Suppressor macrophage treated with lipopolysaccharide for 4 hours (primary cell): ENCODE measurements at regions not wholly inside any gene's neighbourhood (a gene's known extent, or its start where the extent isn't known, plus 50 kb on each side); places are given as distances from the start of the nearest gene placed in this dataset.

Experiments used
- DNase-seq: peaks from one replicate; pipeline ENCODE4 v3.0.0-alpha.2; 2020

- no peak for DNase-seq
Observed at GRCh38 chr10:130894471-130894870, 417.1 kb downstream of the TCERG1L start.

DNA sequence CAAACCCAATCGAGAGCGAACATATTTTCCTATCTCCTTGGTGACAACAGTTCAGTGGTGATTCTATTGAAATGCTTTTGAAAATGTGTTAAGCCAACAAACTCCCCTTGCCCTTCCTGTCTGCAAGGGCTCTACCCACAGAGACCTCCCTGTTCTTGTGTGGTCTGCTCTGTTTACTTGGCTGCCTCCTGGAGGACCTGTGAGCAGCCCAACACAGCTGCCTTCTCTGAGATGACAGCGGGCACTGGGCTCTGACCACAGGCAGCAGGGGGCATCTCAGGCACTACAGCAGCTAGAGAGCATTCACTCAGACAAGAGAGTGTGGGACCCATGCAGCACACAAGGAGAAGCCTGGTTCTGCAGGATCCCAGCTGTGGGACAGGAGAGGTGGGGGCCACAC is 416.4 kb downstream of the TCERG1L start:
- no peak for DNase-seq

DNA sequence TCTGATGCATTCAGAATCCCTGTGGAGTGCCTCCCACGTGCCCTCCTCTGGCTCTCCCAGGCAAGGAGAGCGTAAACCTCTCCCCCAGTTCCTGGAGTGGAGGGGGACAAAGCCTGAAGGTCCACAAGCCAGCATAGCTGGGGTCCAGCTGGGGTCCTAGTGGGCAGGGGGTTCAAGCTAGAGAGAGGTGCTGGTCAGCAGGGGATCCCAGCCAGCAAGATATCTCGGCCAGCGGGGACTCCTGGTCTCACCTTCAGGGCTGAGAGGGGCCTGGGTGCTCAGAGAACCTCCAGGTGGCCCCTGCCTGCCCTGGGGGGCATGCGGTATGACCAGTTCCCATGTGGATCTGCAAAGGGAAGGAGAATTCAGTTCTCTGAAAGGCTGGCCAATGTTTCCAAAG is 413.7 kb downstream of the TCERG1L start:
- DNase-seq: no peak

GRCh38 chr10:130898381-130898780 is 413.1 kb downstream of the TCERG1L start:
- no peak for DNase-seq

DNA sequence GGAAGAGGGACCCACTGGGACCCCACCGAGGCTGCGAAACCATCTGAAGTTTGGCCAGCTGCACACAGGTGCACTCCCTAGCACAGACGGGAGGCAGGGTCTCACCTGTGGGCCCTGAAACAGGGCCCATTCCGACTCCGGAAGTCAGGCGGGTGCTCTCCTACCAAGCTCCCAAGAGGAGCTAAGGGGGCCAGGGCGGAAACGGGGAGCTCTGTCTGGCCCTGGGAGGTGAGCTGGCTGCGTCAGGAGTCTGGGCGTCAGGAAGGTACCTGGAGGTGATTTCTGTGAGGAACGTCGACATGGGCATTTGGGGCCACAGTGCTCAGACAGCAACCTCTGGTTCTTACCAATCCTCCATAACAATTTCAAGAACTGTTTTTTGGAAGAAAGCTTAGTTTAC is 411.7 kb downstream of the TCERG1L start:
- no peak for DNase-seq

DNA sequence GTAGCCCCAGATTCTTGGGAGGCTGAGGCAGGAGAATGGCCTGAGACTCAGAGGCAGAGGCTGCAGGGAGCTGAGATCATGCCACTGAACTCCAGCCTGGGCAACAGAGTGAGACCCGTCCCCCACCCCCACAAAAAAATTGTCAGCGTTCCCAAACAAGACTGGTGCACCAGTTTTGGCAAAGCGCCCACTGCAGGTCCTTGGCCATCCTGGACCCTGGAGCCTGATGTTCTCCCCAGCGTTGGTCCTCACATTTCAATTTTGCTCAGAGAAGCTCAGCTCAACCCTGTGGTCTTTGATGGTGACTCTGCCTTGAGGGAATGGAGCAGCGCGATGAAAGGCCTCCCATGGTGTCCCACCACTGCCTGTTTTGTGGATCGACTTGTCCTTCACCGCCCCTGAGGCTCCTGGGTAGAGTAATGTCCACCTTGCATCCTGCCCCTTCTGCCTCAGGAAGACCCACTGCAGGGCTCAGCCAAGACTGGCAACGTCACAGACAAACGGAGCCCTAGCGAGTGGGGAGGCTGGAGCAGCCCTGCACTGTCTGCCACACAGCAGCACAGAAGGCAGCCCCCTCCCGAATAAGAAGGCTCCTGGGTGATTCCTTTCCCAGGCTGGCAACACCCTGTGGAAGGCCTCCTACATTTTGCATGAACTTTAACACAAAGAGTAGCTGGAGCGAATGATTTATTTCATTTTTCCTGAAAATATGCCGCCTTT is 410.9 kb downstream of the TCERG1L start:
- DNase-seq: no peak

GRCh38 chr10:130901311-130902165 is 410.0 kb downstream of the TCERG1L start:
- DNase-seq: no peak

DNA sequence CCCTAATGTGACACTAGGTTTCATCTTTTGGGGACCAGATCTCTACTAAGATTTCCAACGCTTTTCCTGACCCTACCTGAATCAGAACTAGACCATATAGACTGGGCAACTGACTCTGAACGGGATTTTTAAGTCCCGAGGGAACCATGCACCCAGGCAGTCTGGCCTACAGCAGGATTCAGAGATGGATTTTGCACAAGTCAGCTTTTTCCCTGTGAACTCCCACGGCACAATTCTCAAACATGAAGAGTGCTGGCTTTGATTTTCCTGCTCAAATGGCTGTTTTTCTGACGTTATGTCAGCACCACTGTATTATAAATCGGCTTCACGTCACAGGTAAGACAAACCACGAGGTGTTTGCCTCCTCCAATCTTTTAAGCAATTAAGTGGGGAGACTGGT is 409.1 kb downstream of the TCERG1L start:
- DNase-seq: no peak

DNA sequence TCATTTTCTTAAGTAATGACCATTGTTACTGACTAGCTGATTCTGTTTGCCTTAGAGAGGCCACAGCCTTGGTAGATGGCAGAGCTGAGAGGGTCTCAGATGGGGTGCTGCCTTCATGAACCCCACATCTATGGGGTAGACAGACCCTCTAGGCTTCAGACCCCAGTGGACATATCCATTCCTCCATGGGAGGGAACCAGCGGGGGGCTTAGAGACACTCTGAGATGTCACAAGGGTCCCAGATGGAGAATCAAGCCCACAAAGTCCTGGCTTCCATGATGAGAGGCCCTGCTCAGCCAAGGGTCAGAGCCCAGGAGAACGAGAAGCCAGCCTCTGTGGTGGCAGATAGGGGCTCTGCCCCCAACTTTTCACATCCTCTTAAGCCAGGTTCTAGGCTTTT is 408.6 kb downstream of the TCERG1L start:
- DNase-seq: no peak

DNA sequence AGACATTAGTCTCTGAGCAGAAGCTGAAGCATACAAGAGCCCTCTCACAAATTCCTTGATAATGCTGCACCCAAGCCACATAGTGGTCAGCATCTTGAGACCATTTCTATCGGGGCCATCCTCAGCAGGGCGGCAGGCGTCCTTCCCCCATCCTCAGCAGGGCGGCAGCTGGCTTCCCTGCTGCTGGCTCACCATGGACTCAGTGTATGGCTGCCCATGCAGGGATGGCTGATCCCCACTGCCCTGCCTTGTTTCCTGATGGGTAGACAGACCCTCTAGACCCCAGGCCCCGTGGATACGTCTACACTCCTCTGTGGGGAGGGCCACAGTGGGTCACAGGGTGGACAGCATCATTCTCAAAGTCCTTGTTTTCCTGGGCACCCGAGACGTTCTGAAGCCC is 406.8 kb downstream of the TCERG1L start:
- no peak for DNase-seq

- DNase-seq: no peak
Observed at GRCh38 chr10:130905386-130905785, 406.1 kb downstream of the TCERG1L start.

- no peak for DNase-seq
Observed at GRCh38 chr10:130905921-130906320, 405.6 kb downstream of the TCERG1L start.

- DNase-seq: no peak
Observed at GRCh38 chr10:130910848-130911247, 400.7 kb downstream of the TCERG1L start.

- no peak for DNase-seq
Observed at GRCh38 chr10:130913844-130914243, 397.7 kb downstream of the TCERG1L start.

DNA sequence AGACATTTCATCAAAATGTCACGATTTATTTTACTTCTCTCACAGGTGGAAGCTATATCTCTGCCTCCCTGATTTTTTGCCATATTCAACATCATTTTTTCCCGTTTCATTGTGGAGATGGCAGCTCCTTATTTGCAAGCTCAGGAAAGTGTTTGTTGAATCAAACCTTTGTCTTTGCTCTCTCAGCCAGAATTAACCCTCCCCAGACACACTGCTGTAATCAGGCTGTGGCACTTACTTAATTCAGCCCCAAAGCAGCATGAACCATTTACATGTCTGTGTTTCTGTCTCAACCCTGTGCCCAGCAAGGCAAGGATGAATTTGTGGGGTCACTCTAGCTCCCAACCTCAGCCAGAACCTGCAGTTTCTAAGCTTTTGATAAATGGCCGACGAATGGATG is 397.2 kb downstream of the TCERG1L start:
- no peak for DNase-seq

DNA sequence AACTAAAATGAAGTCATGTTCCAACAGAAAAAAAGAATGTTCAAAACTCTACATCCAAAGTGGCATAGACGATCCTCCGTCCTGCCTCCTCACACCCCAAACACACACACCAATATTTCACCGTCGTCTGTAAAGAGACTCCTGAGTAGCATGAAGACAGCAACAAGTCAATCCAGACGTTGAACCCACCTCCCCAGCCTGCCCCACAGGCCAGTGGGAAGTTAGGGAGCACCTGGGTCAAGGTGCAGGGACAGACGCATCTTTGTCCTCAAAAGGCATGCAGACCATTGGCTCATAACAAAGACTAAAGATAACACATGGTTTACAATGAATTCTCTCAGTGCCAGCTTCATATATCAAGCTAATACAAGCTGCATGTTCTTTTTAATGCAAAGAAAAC is 396.5 kb downstream of the TCERG1L start:
- no peak for DNase-seq

- DNase-seq: no peak
Observed at GRCh38 chr10:130921461-130921860, 390.1 kb downstream of the TCERG1L start.

GRCh38 chr10:130921911-130922440 is 389.5 kb downstream of the TCERG1L start:
- no peak for DNase-seq

- no peak for DNase-seq
Observed at GRCh38 chr10:130923596-130923995, 387.9 kb downstream of the TCERG1L start.

DNA sequence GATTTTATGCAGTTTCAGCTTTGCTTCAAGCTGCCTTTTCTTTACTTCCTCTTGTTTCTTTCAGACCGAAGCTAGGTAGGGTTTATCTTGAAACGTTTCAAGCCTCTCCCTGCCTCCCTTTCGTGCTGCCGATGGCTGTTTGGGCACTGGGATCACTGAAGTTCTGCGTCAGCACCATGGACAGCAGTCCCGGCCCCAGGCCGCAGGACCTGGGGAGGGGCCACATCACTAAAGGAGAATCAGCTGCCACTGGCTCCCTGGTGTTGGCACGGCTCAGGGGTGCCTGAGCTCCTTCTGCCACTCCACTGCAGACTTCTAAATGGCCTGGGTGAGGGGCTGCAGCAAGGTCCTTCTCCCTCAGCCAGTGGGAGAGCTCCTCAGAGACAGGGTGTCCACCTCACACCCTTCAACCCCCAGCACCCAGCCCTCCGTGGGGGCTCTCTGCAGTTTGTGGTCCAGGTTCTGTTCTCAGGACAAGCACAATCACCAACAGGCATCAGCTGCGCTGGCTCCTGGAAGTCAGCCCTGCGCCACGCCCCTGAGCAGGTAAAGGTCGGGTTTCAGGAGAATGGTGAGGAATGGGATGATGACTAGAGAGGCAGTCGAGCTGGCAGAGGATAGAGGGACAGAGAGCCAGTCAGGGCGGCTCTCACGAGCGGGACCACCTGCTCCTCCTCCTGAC is 387.2 kb downstream of the TCERG1L start:
- DNase-seq: no peak

DNA sequence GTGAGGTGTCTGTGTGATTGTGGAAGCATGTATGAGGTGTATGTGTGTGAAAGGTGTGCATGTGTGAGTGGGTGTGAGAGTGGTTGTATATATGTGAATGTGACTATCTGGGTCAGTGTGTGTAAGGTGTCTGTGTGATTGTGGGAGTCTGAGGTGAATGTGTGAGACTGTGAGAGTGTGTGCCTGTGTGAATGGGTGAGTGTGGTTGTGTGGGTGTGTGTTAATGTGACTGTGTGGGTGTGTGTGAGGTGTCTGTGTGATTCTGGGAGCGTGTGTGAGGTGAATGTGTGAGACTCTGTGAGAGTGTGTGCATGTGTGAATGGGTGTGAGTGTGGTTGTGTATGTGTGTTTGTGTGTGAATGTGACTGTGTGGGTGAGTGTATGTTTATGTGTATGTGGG is 385.1 kb downstream of the TCERG1L start:
- no peak for DNase-seq

DNA sequence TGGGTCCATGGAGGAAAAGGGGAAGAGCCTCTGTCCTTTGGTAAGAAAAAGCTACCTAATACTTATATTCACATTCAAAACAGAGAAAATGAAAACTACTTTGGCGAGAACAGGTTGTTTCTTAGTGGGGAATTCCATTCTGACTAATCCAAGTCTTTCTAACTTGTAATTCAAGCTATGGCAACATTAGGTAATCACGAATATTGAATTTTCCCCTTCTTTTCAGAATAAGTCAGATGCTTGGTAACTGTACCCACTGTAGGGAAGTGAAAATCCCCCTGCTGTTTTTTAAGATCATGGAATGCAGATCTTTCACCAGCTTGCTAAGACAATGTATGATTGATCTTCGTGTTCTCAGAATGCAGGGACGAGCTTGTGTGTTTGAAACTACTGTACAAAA is 384.4 kb downstream of the TCERG1L start:
- DNase-seq: no peak

- DNase-seq: no peak
Observed at GRCh38 chr10:130928306-130928705, 383.2 kb downstream of the TCERG1L start.
